Upper lobe of left lung (tissue), 6 donors: ENCODE measurements at regions not wholly inside any gene's neighbourhood (a gene's known extent, or its start where the extent isn't known, plus 50 kb on each side); places are given as distances from the start of the nearest gene placed in this dataset.

Experiments used
- ATAC-seq, 2 donors: fragments of 200-7000 bp; cut with Tn5 transposase; one replicate each; pipeline ENCODE4 v1.9.1; 2022; ENCODE audit warnings: mild to moderate bottlenecking in 2 of 2, moderate library complexity in 2 of 2; ENCODE audit not compliant: low FRiP score in 2 of 2
- DNase-seq, 2 donors: peaks; one replicate each; pipeline ENCODE4 v3.0.0-alpha.2; 2019 to 2020
- H3K27ac ChIP-seq, 4 donors: fragments of 200-600 bp; sonication (generic); one replicate each; pipeline ENCODE4 v1.5.1; 2016 to 2019
- H3K27me3 ChIP-seq, 4 donors: fragments of 200-600 bp; sonication (generic); one replicate each; pipeline ENCODE4 v1.5.1; 2017 to 2019
- H3K36me3 ChIP-seq, 4 donors: fragments of 200-600 bp; sonication (generic); one replicate each; pipeline ENCODE4 v1.5.1; 2016 to 2019
- H3K4me1 ChIP-seq, 4 donors: fragments of 200-600 bp; sonication (generic); one replicate each; pipeline ENCODE4 v1.5.1; 2018 to 2019
- H3K4me3 ChIP-seq, 4 donors: fragments of 200-600 bp; sonication (generic); one replicate each; pipeline ENCODE4 v1.5.1; 2017 to 2019; ENCODE audit warnings: mild to moderate bottlenecking in 2 of 4, moderate library complexity in 1 of 4
- H3K9me3 ChIP-seq, 4 donors: fragments of 200-600 bp; sonication (generic); one replicate each; pipeline ENCODE4 v1.5.1; 2018 to 2019
- CTCF ChIP-seq, 6 experiments: fragments of 450-650 bp in 4 of 6; fragments of 200-600 bp in 2 of 6; sonication (generic) in 2 of 6; IDR thresholded peaks; one replicate each; pipeline ENCODE4 v1.5.1; 2016 to 2019; ENCODE audit warnings: antibody characterized with exemption in 6 of 6
- EP300 ChIP-seq, 4 donors: sonication (generic); formaldehyde crosslinking; IDR thresholded peaks; one replicate each; pipeline ENCODE4 v1.5.1; 2017; ENCODE audit warnings: antibody characterized with exemption in 4 of 4, control low read depth in 2 of 4
- POLR2A ChIP-seq, 4 donors: fragments of 450-650 bp; IDR thresholded peaks; one replicate each; pipeline ENCODE4 v1.5.1; 2016 to 2017; ENCODE audit warnings: antibody characterized with exemption in 4 of 4, mild to moderate bottlenecking in 2 of 4
- POLR2AphosphoS5 ChIP-seq, 2 donors: sonication (generic); formaldehyde crosslinking; IDR thresholded peaks; one replicate each; pipeline ENCODE4 v1.5.1; 2017; ENCODE audit warnings: antibody characterized with exemption in 2 of 2
- WGBS, 2 donors: methylation state at CpG; one replicate each; pipeline ENCODE4 v1.1.5; 2017 to 2018; 5-methylcytosine and 5-hydroxymethylcytosine counted together
- donor health status: DM: no; HTN: no; CAD: no; lungs with moderate emphysema.
- donor health status: DM: no; HTN: yes; CAD: no; lungs with severe emphysema.

DNA sequence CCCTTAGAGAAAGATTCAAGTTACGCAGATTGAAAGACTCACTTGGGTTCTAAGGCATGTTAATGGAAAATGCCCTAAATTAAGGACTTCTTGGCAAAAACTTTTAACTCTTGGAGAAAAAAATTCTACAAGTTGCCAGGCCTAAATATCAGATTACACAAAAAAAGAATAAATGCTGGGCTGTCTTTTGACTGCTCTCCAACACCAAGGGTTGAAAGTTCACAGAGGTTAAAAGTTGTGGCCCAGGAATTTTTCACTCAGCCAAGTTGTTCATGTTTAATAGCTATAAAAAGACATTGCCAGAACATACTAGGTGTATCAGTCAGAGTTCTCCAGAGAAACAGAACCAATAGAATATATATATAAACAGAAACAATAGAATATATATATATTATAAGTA lies 204.3 kb upstream of the ADRA1D start:
- H3K4me3 ChIP-seq = no peak overlapping the region
- 80 to 82% methylated on average over 1 of the region's 1 CpG for WGBS, 2 donors
- no peak for DNase-seq

GRCh38 chr20:4451487-4452081 lies 202.5 kb upstream of the ADRA1D start:
- Histone ChIP-seq H3K27ac (no peak overlapping the region), H3K4me1 (peaks cover 0 to 8% (median 2%) of the 10 kb centered on the region in 4 donors), H3K27me3 (no peaks in the 10 kb centered on the region), H3K36me3 (no peaks in the 10 kb centered on the region), H3K4me3 (no peak overlapping the region), H3K9me3 (no peaks in the 10 kb centered on the region)
- no peak for DNase-seq
- ATAC-seq = no peak
- TF ChIP-seq POLR2AphosphoS5 (IDR thresholded peaks at IDR 0.05) = no peak
- TF ChIP-seq CTCF (IDR thresholded peaks at IDR 0.05) = no peak
- no peak for TF ChIP-seq POLR2A (IDR thresholded peaks at IDR 0.05)
- no peak for TF ChIP-seq EP300 (IDR thresholded peaks at IDR 0.05)
- 66 to 100% methylated on average over 2 of the region's 2 CpGs for WGBS, 2 donors

More for the DNA sequence above, 204.3 kb upstream of the ADRA1D start:
- Histone ChIP-seq H3K27ac (no peak overlapping the region), H3K27me3 (no peaks in the 10 kb centered on the region), H3K4me1 (peaks cover 0 to 8% (median 2%) of the 10 kb centered on the region in 4 donors), H3K9me3 (no peaks in the 10 kb centered on the region), H3K36me3 (no peaks in the 10 kb centered on the region)
- TF ChIP-seq POLR2AphosphoS5 (IDR thresholded peaks at IDR 0.05) = no peak
- no peak for TF ChIP-seq POLR2A (IDR thresholded peaks at IDR 0.05)
- no peak for TF ChIP-seq EP300 (IDR thresholded peaks at IDR 0.05)
- no peak for TF ChIP-seq CTCF (IDR thresholded peaks at IDR 0.05)
- ATAC-seq = no peak

DNA sequence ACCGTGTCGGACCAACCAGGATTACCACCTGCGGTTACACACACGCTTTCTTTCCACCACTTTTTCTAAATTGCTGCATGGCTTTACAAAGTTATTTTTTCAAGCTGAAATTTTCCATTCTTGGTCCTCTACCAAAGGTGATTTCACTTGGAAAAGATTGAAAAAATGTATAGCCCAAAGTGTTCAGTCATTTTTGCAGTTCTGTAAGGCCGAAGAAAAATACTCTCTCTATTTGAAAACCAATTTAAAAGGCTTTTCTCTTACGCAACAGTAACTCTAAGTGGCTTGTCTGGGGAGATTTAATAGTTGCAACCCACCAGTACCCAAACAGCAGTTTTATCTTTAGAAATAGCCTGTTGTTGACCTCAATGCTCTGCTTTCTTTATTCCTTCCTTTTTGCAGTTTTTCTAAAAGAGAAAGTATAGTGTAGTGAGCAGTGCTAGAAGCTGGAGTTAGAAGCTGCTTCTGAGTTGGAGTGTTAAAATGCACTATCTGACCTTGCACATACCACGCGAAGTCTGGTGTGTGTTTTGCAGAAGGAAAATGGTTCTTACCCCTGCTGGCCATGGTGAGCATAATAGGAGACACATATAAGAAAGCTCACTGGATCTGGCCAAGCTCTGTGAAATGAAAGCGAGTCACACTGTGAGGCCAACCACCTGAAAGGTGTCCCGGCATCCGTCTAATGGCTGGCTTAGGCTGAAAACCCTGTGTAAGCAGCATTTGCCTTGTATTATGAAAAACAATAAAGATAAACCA lies 201.0 kb upstream of the ADRA1D start:
- Histone ChIP-seq H3K27me3 (no peaks in the 10 kb centered on the region), H3K4me3 (no peak overlapping the region), H3K27ac (no peak overlapping the region), H3K9me3 (no peaks in the 10 kb centered on the region), H3K36me3 (no peaks in the 10 kb centered on the region), H3K4me1 (peaks cover 0 to 8% (median 2%) of the 10 kb centered on the region in 4 donors)
- TF ChIP-seq POLR2AphosphoS5 (IDR thresholded peaks at IDR 0.05) (no peak), POLR2A (IDR thresholded peaks at IDR 0.05) (no peak), CTCF (IDR thresholded peaks at IDR 0.05) (peak in 1 of 6 experiments; percentile 14)
- ATAC-seq = no peak
- 64 to 66% methylated on average over 11 of the region's 11 CpGs for WGBS, 2 donors
- DNase-seq = no peak

DNA sequence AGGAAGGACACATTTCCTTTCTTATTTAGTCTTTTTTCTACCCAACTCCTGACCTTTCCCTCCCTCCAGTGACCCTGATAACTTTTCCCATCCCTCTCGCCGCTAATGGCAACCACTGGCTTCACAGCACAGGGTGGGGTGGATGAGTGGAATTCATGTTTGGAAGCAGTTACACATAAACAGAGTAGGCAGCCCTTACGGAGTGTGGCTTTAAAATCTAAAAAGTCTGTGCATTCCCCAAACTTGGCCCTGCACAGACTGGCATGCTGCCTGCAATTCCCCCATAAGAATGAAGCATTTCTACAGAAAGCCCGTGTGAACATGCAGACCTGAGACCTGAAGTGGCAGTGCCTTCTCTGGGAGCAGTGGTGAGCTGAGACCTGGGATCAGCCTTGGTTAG lies 196.7 kb upstream of the ADRA1D start:
- Histone ChIP-seq H3K4me1 (peaks cover 0 to 8% (median 2%) of the 10 kb centered on the region in 4 donors), H3K36me3 (no peaks in the 10 kb centered on the region), H3K4me3 (no peak overlapping the region), H3K27me3 (no peaks in the 10 kb centered on the region), H3K9me3 (no peaks in the 10 kb centered on the region), H3K27ac (no peak overlapping the region)
- ATAC-seq = no peak
- WGBS, 2 donors = 52 to 58% methylated on average over 4 of the region's 4 CpGs
- TF ChIP-seq POLR2A (IDR thresholded peaks at IDR 0.05) (no peak), CTCF (IDR thresholded peaks at IDR 0.05) (no peak), EP300 (IDR thresholded peaks at IDR 0.05) (no peak), POLR2AphosphoS5 (IDR thresholded peaks at IDR 0.05) (no peak)
- no peak for DNase-seq
